ENCODE measurements at regions not wholly inside any gene's neighbourhood (a gene's known extent, or its start where the extent isn't known, plus 50 kb on each side); places are given as distances from the start of the nearest gene placed in this dataset.
A peak's percentile ranks its signal among the peaks of the same experiment; 100 is the strongest.

- no peak for ATAC-seq
- H3K27ac Mint-ChIP-seq: no peak overlapping the region
- H3K4me3 Mint-ChIP-seq: no peak overlapping the region
- DNase-seq (ENCODE audit: low spot score in 2 of 2): no peak
- H3K4me1 Mint-ChIP-seq: no peaks in the 10 kb centered on the region
- H3K36me3 Mint-ChIP-seq: no peaks in the 10 kb centered on the region
- H3K9me3 Mint-ChIP-seq: no peaks in the 10 kb centered on the region
Measured at GRCh38 chr10:8544500-8544899, 490.0 kb downstream of the GATA3 start.

- Mint-ChIP-seq H3K27ac (no peak overlapping the region), H3K4me1 (no peaks in the 10 kb centered on the region), H3K4me3 (no peak overlapping the region), H3K9me3 (no peaks in the 10 kb centered on the region), H3K36me3 (no peaks in the 10 kb centered on the region)
- no peak for ATAC-seq
- no peak for DNase-seq (ENCODE audit: low spot score in 2 of 2)
Measured at GRCh38 chr10:8554574-8554973, 500.1 kb downstream of the GATA3 start.

- H3K4me3 Mint-ChIP-seq: no peak overlapping the region
- ATAC-seq (no peak), DNase-seq (ENCODE audit: low spot score in 2 of 2) (no peak)
- no peak overlapping the region for H3K27ac Mint-ChIP-seq
- no peaks in the 10 kb centered on the region for H3K36me3 Mint-ChIP-seq
- H3K9me3 Mint-ChIP-seq: no peaks in the 10 kb centered on the region
- no peaks in the 10 kb centered on the region for H3K4me1 Mint-ChIP-seq
Measured at GRCh38 chr10:8556321-8556720, 501.8 kb downstream of the GATA3 start.

DNA sequence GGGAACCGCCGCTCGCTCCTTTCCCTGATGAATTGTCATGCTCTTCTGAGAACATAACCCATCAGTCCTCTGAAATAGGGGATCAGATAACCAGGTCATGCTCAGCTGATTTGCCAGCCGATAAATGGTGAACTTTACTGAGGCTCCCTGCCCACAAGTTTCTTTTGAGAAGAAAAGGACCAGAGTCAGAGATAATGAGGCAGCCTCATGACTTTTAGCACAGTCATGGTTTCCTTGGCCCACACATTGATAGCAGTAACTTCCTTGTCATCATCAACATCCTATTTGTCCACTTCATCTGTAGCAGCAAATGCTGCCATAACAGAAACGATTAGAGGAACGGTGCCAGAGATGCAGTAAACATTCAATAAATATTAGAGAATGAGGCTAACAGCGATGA, 509.0 kb downstream of the GATA3 start:
- Mint-ChIP-seq H3K36me3 (no peaks in the 10 kb centered on the region), H3K27ac (no peak overlapping the region), H3K4me1 (no peaks in the 10 kb centered on the region), H3K9me3 (no peaks in the 10 kb centered on the region), H3K4me3 (no peak overlapping the region)
- no peak for DNase-seq (ENCODE audit: low spot score in 2 of 2)
- ATAC-seq: no peak

GRCh38 chr10:8566737-8567136, 512.2 kb downstream of the GATA3 start:
- H3K4me3 Mint-ChIP-seq: no peak overlapping the region
- H3K27ac Mint-ChIP-seq: no peak overlapping the region

DNA sequence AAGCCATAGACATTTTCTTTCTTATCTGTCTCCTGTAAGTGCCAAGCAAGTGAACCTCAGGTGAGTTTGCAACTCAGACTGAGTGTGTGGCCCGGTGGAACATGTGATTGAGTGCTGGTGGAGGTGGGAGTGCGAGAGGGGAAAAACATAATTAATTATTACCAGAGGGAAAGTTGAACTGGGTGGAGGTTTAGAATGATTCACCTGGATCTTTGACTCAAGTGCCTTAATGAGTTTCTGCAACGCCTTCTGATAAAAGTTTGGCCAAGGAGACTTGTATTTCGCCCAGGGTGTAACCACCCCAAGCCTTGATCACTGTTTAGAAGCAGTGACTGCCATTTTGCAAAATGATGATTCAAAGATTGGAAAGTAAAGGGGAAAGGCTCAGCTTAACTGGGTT, 513.9 kb downstream of the GATA3 start:
- Mint-ChIP-seq H3K36me3 (no peaks in the 10 kb centered on the region), H3K9me3 (peaks cover 4% of the 10 kb centered on the region), H3K27ac (no peak overlapping the region), H3K4me1 (no peaks in the 10 kb centered on the region), H3K4me3 (no peak overlapping the region)
- DNase-seq (ENCODE audit: low spot score in 2 of 2): no peak
- peak; percentile 16 for ATAC-seq

More at GRCh38 chr10:8566737-8567136, 512.2 kb downstream of the GATA3 start:
- Mint-ChIP-seq H3K36me3 (no peaks in the 10 kb centered on the region), H3K9me3 (peaks cover 4% of the 10 kb centered on the region), H3K4me1 (no peaks in the 10 kb centered on the region)
- ATAC-seq: no peak
- DNase-seq (ENCODE audit: low spot score in 2 of 2): no peak

GRCh38 chr10:8575620-8576019, 521.1 kb downstream of the GATA3 start:
- Mint-ChIP-seq H3K36me3 (no peaks in the 10 kb centered on the region), H3K4me1 (peaks cover 21% of the 10 kb centered on the region), H3K27ac (no peak overlapping the region), H3K4me3 (no peak overlapping the region), H3K9me3 (peaks cover 4% of the 10 kb centered on the region)
- DNase-seq (ENCODE audit: low spot score in 2 of 2) (no peak), ATAC-seq (peak; percentile 75)

DNA sequence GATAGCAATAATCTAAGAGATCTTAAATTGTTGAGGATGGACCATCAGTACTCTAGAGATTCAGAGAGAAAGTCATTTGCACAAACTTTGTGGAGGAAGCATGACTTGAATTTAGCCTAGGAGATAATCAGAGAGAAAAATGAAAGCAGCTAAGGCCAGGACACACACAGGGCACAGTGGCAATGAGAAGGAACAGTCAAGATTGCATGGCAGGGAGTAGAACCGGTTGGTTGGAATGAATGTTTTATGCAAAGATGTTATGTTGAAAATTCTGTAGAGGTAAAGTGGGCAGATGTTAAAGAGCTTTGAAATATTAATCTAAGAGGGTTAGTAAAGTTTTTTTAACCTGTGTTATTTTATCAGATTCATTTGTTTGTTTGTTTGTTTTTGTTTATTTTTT, 521.8 kb downstream of the GATA3 start:
- Mint-ChIP-seq H3K9me3 (peaks cover 4% of the 10 kb centered on the region), H3K4me1 (peaks cover 21% of the 10 kb centered on the region), H3K36me3 (no peaks in the 10 kb centered on the region), H3K27ac (no peak overlapping the region), H3K4me3 (no peak overlapping the region)
- DNase-seq (ENCODE audit: low spot score in 2 of 2) (no peak), ATAC-seq (no peak)

- DNase-seq (ENCODE audit: low spot score in 2 of 2) (no peak), ATAC-seq (no peak)
- Mint-ChIP-seq H3K36me3 (no peaks in the 10 kb centered on the region), H3K9me3 (no peaks in the 10 kb centered on the region), H3K27ac (no peak overlapping the region), H3K4me1 (peaks cover 21% of the 10 kb centered on the region), H3K4me3 (no peak overlapping the region)
Measured at GRCh38 chr10:8576911-8577310, 522.4 kb downstream of the GATA3 start.

DNA sequence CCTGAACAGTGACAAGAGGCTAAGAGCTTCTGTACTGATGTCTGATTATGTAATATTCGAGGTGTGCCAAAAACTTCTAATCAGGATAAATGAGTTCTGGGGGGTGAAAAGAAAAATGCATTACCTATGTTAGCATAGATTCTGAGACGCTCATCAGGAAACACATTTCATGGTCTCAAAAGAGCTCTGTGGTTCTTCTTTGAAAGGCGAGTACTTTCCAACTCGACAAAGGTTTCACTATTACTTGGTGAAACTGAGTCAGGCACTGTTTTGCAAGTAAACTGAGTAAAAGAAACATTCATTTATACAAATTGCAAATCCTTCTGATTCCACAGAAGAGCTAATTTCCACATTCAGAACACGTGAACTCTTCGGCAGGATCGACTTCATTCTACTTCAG, 523.2 kb downstream of the GATA3 start:
- DNase-seq (ENCODE audit: low spot score in 2 of 2) (peak in 1 of 2 donors; percentile 58), ATAC-seq (peak; percentile 82)
- no peak overlapping the region for H3K27ac Mint-ChIP-seq
- no peaks in the 10 kb centered on the region for H3K9me3 Mint-ChIP-seq
- H3K4me1 Mint-ChIP-seq: peaks cover 21% of the 10 kb centered on the region
- no peak overlapping the region for H3K4me3 Mint-ChIP-seq
- H3K36me3 Mint-ChIP-seq: no peaks in the 10 kb centered on the region

DNA sequence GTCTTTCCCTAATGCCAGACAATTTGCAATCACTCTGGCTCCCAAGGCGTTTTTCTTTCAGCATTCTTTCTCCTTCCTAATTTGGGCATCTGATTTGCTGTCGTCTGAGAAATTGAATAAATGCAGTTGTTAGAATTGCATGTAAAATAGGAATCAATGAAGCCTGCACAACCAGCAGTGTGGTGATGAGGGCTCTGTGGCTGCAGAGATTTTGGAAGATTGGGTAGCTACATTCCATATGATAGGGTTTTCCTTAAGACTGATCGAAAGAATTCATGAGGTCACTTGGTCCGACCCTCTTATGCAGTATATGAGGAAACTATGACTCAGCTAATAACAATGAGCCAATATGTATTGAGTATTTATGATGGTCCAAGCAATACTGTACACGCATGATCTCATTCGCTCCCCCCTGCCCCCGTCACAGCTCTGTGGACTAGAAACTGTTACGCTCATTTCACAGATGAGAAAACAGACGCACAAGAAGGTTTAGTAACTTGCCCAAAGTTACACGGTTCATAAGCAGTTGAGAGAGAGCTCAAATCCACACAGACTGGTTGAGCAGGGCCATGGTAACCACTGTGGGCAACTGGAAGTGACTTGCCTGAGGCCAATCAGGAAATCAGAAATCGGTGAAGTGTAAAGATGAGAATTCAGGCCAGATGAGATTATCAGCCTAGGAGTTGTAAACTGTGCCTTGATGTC, 527.2 kb downstream of the GATA3 start:
- Mint-ChIP-seq H3K9me3 (no peaks in the 10 kb centered on the region), H3K4me3 (no peak overlapping the region), H3K4me1 (peaks cover 22% of the 10 kb centered on the region), H3K36me3 (no peaks in the 10 kb centered on the region), H3K27ac (no peak overlapping the region)
- DNase-seq (ENCODE audit: low spot score in 2 of 2): no peak
- no peak for ATAC-seq

DNA sequence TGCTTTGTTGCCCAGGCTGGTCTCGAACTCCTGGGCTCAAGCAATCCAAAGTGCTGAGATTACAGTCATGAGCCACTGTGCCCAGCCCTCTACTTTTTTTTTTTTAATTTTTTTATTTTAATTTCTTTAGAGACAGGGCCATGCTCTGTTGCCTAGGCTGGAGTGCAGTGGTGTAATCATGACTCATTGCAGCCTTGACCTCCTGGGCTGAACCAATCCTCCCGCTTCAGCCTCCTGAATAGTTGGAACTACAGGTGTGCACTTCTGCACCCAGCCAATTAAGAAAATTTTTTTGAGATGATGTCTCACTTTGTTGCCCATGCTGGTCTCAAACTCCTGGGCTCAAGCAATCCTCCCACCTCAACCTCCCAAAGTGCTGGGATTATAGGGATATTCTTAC, 528.6 kb downstream of the GATA3 start:
- H3K4me3 Mint-ChIP-seq: no peak overlapping the region
- H3K36me3 Mint-ChIP-seq: no peaks in the 10 kb centered on the region
- no peak overlapping the region for H3K27ac Mint-ChIP-seq
- DNase-seq (ENCODE audit: low spot score in 2 of 2) (no peak), ATAC-seq (no peak)
- peaks cover 20% of the 10 kb centered on the region for H3K4me1 Mint-ChIP-seq
- no peaks in the 10 kb centered on the region for H3K9me3 Mint-ChIP-seq

- H3K4me3 Mint-ChIP-seq: no peak overlapping the region
- H3K36me3 Mint-ChIP-seq: no peaks in the 10 kb centered on the region
- H3K27ac Mint-ChIP-seq: no peak overlapping the region
- no peaks in the 10 kb centered on the region for H3K9me3 Mint-ChIP-seq
- H3K4me1 Mint-ChIP-seq: peaks cover 14% of the 10 kb centered on the region
- ATAC-seq: no peak
- DNase-seq (ENCODE audit: low spot score in 2 of 2): no peak
Measured at GRCh38 chr10:8584666-8585065, 530.2 kb downstream of the GATA3 start.

- Mint-ChIP-seq H3K4me1 (peaks cover 14% of the 10 kb centered on the region), H3K36me3 (no peaks in the 10 kb centered on the region), H3K27ac (peak overlapping the region; percentile 18), H3K4me3 (peak overlapping the region; percentile 16), H3K9me3 (no peaks in the 10 kb centered on the region)
- ATAC-seq: peak; percentile 92
- DNase-seq (ENCODE audit: low spot score in 2 of 2): no peak
Measured at GRCh38 chr10:8586504-8586903, 532.0 kb downstream of the GATA3 start.

GRCh38 chr10:8588135-8588534, 533.6 kb downstream of the GATA3 start:
- Mint-ChIP-seq H3K4me3 (no peak overlapping the region), H3K4me1 (peaks cover 14% of the 10 kb centered on the region), H3K9me3 (no peaks in the 10 kb centered on the region), H3K27ac (no peak overlapping the region), H3K36me3 (no peaks in the 10 kb centered on the region)
- no peak for DNase-seq (ENCODE audit: low spot score in 2 of 2)
- ATAC-seq: no peak

- no peaks in the 10 kb centered on the region for H3K36me3 Mint-ChIP-seq
- H3K27ac Mint-ChIP-seq: no peak overlapping the region
- no peak overlapping the region for H3K4me3 Mint-ChIP-seq
- DNase-seq (ENCODE audit: low spot score in 2 of 2) (no peak), ATAC-seq (no peak)
- H3K9me3 Mint-ChIP-seq: no peaks in the 10 kb centered on the region
- H3K4me1 Mint-ChIP-seq: peaks cover 14% of the 10 kb centered on the region
Measured at GRCh38 chr10:8590518-8590917, 536.0 kb downstream of the GATA3 start.

GRCh38 chr10:8591640-8592039, 537.2 kb downstream of the GATA3 start:
- peaks cover 7% of the 10 kb centered on the region for H3K4me1 Mint-ChIP-seq
- no peaks in the 10 kb centered on the region for H3K36me3 Mint-ChIP-seq
- no peak overlapping the region for H3K4me3 Mint-ChIP-seq
- ATAC-seq (no peak), DNase-seq (ENCODE audit: low spot score in 2 of 2) (no peak)
- H3K9me3 Mint-ChIP-seq: no peaks in the 10 kb centered on the region
- no peak overlapping the region for H3K27ac Mint-ChIP-seq

All from stimulated activated effector memory CD8-positive, alpha-beta T cell treated with anti-CD3 and anti-CD28 coated beads, Interleukin-12 subunit alpha, Interleukin-12 subunit beta, amount 100 ng/mL, for 72 hours (primary cell).